ENCODE measurements at regions not wholly inside any gene's neighbourhood (a gene's known extent, or its start where the extent isn't known, plus 50 kb on each side); places are given as distances from the start of the nearest gene placed in this dataset.

GRCh38 chr2:195406886-195407603 is 250.0 kb upstream of the SLC39A10 start:
- Mint-ChIP-seq H3K4me3 (ENCODE audit: low read depth) (no peak overlapping the region), H3K27ac (no peak overlapping the region), H3K9me3 (no peaks in the 10 kb centered on the region), H3K4me1 (ENCODE audit: low read depth) (peaks cover 31% of the 10 kb centered on the region), H3K27me3 (ENCODE audit: low read depth) (no peaks in the 10 kb centered on the region), H3K36me3 (ENCODE audit: low read depth) (peaks cover 4% of the 10 kb centered on the region)
- intact Hi-C loops (cut with micrococcal nuclease) = loop anchor here (5.0 kb wide), 1 partner anchor 130 kb away; no protein-coding TSS in a partner anchor
- no peak for DNase-seq (ENCODE audit: low spot score)

- no peak for DNase-seq (ENCODE audit: low spot score)
- peaks cover 23% of the 10 kb centered on the region for H3K4me1 Mint-ChIP-seq (ENCODE audit: low read depth)
- no peak overlapping the region for H3K27ac Mint-ChIP-seq
- peaks cover 5% of the 10 kb centered on the region for H3K36me3 Mint-ChIP-seq (ENCODE audit: low read depth)
- no peaks in the 10 kb centered on the region for H3K27me3 Mint-ChIP-seq (ENCODE audit: low read depth)
- H3K9me3 Mint-ChIP-seq = no peaks in the 10 kb centered on the region
- intact Hi-C loops (cut with micrococcal nuclease) = loop anchor here (5.0 kb wide), 1 partner anchor 133 kb away; no protein-coding TSS in a partner anchor
- no peak overlapping the region for H3K4me3 Mint-ChIP-seq (ENCODE audit: low read depth)
Observed at GRCh38 chr2:195404651-195405050, 252.4 kb upstream of the SLC39A10 start.

- H3K9me3 Mint-ChIP-seq = no peaks in the 10 kb centered on the region
- H3K27ac Mint-ChIP-seq = no peak overlapping the region
- no peak overlapping the region for H3K4me3 Mint-ChIP-seq (ENCODE audit: low read depth)
- no peak for DNase-seq (ENCODE audit: low spot score)
- H3K36me3 Mint-ChIP-seq (ENCODE audit: low read depth) = peaks cover 4% of the 10 kb centered on the region
- no peaks in the 10 kb centered on the region for H3K27me3 Mint-ChIP-seq (ENCODE audit: low read depth)
- intact Hi-C loops (cut with micrococcal nuclease) = no loop called here
- H3K4me1 Mint-ChIP-seq (ENCODE audit: low read depth) = no peaks in the 10 kb centered on the region
Observed at GRCh38 chr2:195396479-195396878, 260.5 kb upstream of the SLC39A10 start.

GRCh38 chr2:195395362-195395761 is 261.7 kb upstream of the SLC39A10 start:
- intact Hi-C loops (cut with micrococcal nuclease) = no loop called here
- peaks cover 4% of the 10 kb centered on the region for H3K36me3 Mint-ChIP-seq (ENCODE audit: low read depth)
- no peak for DNase-seq (ENCODE audit: low spot score)
- no peak overlapping the region for H3K4me3 Mint-ChIP-seq (ENCODE audit: low read depth)
- no peaks in the 10 kb centered on the region for H3K27me3 Mint-ChIP-seq (ENCODE audit: low read depth)
- H3K9me3 Mint-ChIP-seq = no peaks in the 10 kb centered on the region
- H3K4me1 Mint-ChIP-seq (ENCODE audit: low read depth) = no peaks in the 10 kb centered on the region
- H3K27ac Mint-ChIP-seq = no peak overlapping the region

GRCh38 chr2:195392446-195393336 is 264.3 kb upstream of the SLC39A10 start:
- H3K27me3 Mint-ChIP-seq (ENCODE audit: low read depth) = no peaks in the 10 kb centered on the region

GRCh38 chr2:195390686-195391321 is 266.2 kb upstream of the SLC39A10 start:
- Mint-ChIP-seq H3K9me3 (peaks cover 5% of the 10 kb centered on the region), H3K27me3 (ENCODE audit: low read depth) (no peaks in the 10 kb centered on the region), H3K4me3 (ENCODE audit: low read depth) (no peak overlapping the region), H3K4me1 (ENCODE audit: low read depth) (no peaks in the 10 kb centered on the region), H3K36me3 (ENCODE audit: low read depth) (peaks cover 4% of the 10 kb centered on the region), H3K27ac (no peak overlapping the region)
- intact Hi-C loops (cut with micrococcal nuclease) = no loop called here
- no peak for DNase-seq (ENCODE audit: low spot score)

More at GRCh38 chr2:195392446-195393336, 264.3 kb upstream of the SLC39A10 start:
- intact Hi-C loops (cut with micrococcal nuclease) = no loop called here
- Mint-ChIP-seq H3K9me3 (peaks cover under 1% of the 10 kb centered on the region), H3K4me1 (ENCODE audit: low read depth) (no peaks in the 10 kb centered on the region), H3K27ac (no peak overlapping the region), H3K4me3 (ENCODE audit: low read depth) (no peak overlapping the region), H3K36me3 (ENCODE audit: low read depth) (peaks cover 4% of the 10 kb centered on the region)
- DNase-seq (ENCODE audit: low spot score) = no peak

GRCh38 chr2:195388028-195388427 is 269.0 kb upstream of the SLC39A10 start:
- no peaks in the 10 kb centered on the region for H3K36me3 Mint-ChIP-seq (ENCODE audit: low read depth)
- H3K9me3 Mint-ChIP-seq = peaks cover 5% of the 10 kb centered on the region
- H3K27me3 Mint-ChIP-seq (ENCODE audit: low read depth) = no peaks in the 10 kb centered on the region
- peaks cover 6% of the 10 kb centered on the region for H3K4me1 Mint-ChIP-seq (ENCODE audit: low read depth)
- intact Hi-C loops (cut with micrococcal nuclease) = no loop called here
- no peak overlapping the region for H3K27ac Mint-ChIP-seq
- no peak overlapping the region for H3K4me3 Mint-ChIP-seq (ENCODE audit: low read depth)
- DNase-seq (ENCODE audit: low spot score) = no peak

- peak; percentile 12 for DNase-seq (ENCODE audit: low spot score)
- intact Hi-C loops (cut with micrococcal nuclease) = no loop called here
Observed at GRCh38 chr2:195382186-195382585, 274.8 kb upstream of the SLC39A10 start.

GRCh38 chr2:195370167-195370943 is 286.7 kb upstream of the SLC39A10 start:
- Mint-ChIP-seq H3K27me3 (ENCODE audit: low read depth) (no peaks in the 10 kb centered on the region), H3K4me1 (ENCODE audit: low read depth) (peaks cover 3% of the 10 kb centered on the region), H3K36me3 (ENCODE audit: low read depth) (peaks cover 10% of the 10 kb centered on the region), H3K27ac (no peak overlapping the region), H3K4me3 (ENCODE audit: low read depth) (no peak overlapping the region), H3K9me3 (peaks cover 11% of the 10 kb centered on the region)
- DNase-seq (ENCODE audit: low spot score) = no peak
- intact Hi-C loops (cut with micrococcal nuclease) = no loop called here

More at GRCh38 chr2:195382186-195382585, 274.8 kb upstream of the SLC39A10 start:
- H3K27me3 Mint-ChIP-seq (ENCODE audit: low read depth) = no peaks in the 10 kb centered on the region
- peaks cover 13% of the 10 kb centered on the region for H3K36me3 Mint-ChIP-seq (ENCODE audit: low read depth)
- peaks cover 12% of the 10 kb centered on the region for H3K4me1 Mint-ChIP-seq (ENCODE audit: low read depth)
- peaks cover 19% of the 10 kb centered on the region for H3K9me3 Mint-ChIP-seq
- peak overlapping the region; percentile 75 for H3K27ac Mint-ChIP-seq
- no peak overlapping the region for H3K4me3 Mint-ChIP-seq (ENCODE audit: low read depth)

- H3K9me3 Mint-ChIP-seq = peaks cover 21% of the 10 kb centered on the region
- peaks cover 12% of the 10 kb centered on the region for H3K4me1 Mint-ChIP-seq (ENCODE audit: low read depth)
- intact Hi-C loops (cut with micrococcal nuclease) = no loop called here
- no peak overlapping the region for H3K27ac Mint-ChIP-seq
- peaks cover 17% of the 10 kb centered on the region for H3K36me3 Mint-ChIP-seq (ENCODE audit: low read depth)
- DNase-seq (ENCODE audit: low spot score) = no peak
- no peaks in the 10 kb centered on the region for H3K27me3 Mint-ChIP-seq (ENCODE audit: low read depth)
- no peak overlapping the region for H3K4me3 Mint-ChIP-seq (ENCODE audit: low read depth)
Observed at GRCh38 chr2:195369218-195369587, 287.8 kb upstream of the SLC39A10 start.

GRCh38 chr2:195368249-195369217 is 288.5 kb upstream of the SLC39A10 start:
- Mint-ChIP-seq H3K4me3 (ENCODE audit: low read depth) (no peak overlapping the region), H3K4me1 (ENCODE audit: low read depth) (peaks cover 12% of the 10 kb centered on the region), H3K27me3 (ENCODE audit: low read depth) (no peaks in the 10 kb centered on the region), H3K27ac (no peak overlapping the region), H3K9me3 (peaks cover 21% of the 10 kb centered on the region), H3K36me3 (ENCODE audit: low read depth) (peaks cover 17% of the 10 kb centered on the region)
- DNase-seq (ENCODE audit: low spot score) = no peak
- intact Hi-C loops (cut with micrococcal nuclease) = no loop called here
